B cell (primary cell): ENCODE measurements at regions not wholly inside any gene's neighbourhood (a gene's known extent, or its start where the extent isn't known, plus 50 kb on each side); places are given as distances from the start of the nearest gene placed in this dataset.

Source experiments
- ATAC-seq: fragments of 200-7000 bp; cut with Tn5 transposase; one replicate; pipeline ENCODE4 v1.10.0; 2021; ENCODE audit warnings: low read depth, mild to moderate bottlenecking, moderate number of reproducible peaks, moderate library complexity
- CTCF ChIA-PET: fragments of 350-600 bp; sonication (Branson Sonifier 250); formaldehyde crosslinking; loops from one replicate; lab custom pipeline; 2021; ENCODE audit warnings: antibody characterized with exemption, inconsistent platforms; lab: Charles Lee
- POLR2A ChIA-PET: fragments of 350-600 bp; sonication (Branson Sonifier 250); formaldehyde crosslinking; loops from one replicate; lab custom pipeline; 2021; ENCODE audit warnings: antibody characterized with exemption; lab: Charles Lee
- DNase-seq: peaks from one replicate; pipeline ENCODE4 v3.0.0; 2013
- H2AFZ ChIP-seq: 2 replicates; pipeline ENCODE4 v1.6.1; 2012; ENCODE audit warnings: mild to moderate bottlenecking, low read depth, low read length; ENCODE audit not compliant: insufficient read depth, poor library complexity, severe bottlenecking
- H3K27ac ChIP-seq, 2 donors: 1 replicate in 1 of 2; 2 replicates in 1 of 2; pipeline ENCODE4 v1.5.1; 2012 to 2013; ENCODE audit warnings: low read length in 2 of 2, mild to moderate bottlenecking in 2 of 2, moderate library complexity in 1 of 2
- H3K27me3 ChIP-seq, 4 experiments: fragments of 200-600 bp in 1 of 4; sonication (generic) in 1 of 4; replicated peaks in 1 of 4; 1 replicate in 2 of 4; 2 replicates in 2 of 4; pipeline versions ENCODE4 v1.6.1 to v1.7.0; 2013 to 2016; ENCODE audit warnings: low read length in 3 of 4, mild to moderate bottlenecking in 2 of 4, mixed read lengths in 1 of 4, moderate library complexity in 1 of 4; ENCODE audit not compliant: insufficient read depth in 4 of 4, control insufficient read depth in 3 of 4; ENCODE audit errors: control extremely low read depth in 1 of 4
- H3K36me3 ChIP-seq, 2 experiments: replicated peaks in 1 of 2; 1 replicate in 1 of 2; 2 replicates in 1 of 2; pipeline versions ENCODE4 v1.6.1 to v1.7.1; 2013; ENCODE audit warnings: low read length in 1 of 2; ENCODE audit not compliant: insufficient read depth in 2 of 2, control insufficient read depth in 1 of 2; ENCODE audit errors: control extremely low read depth in 1 of 2, extremely low read depth in 1 of 2
- H3K4me1 ChIP-seq, 2 donors: fragments of 200-600 bp in 1 of 2; sonication (generic) in 1 of 2; 1 replicate in 1 of 2; 2 replicates in 1 of 2; pipeline versions ENCODE4 v1.5.1 to v1.6.1; 2013 to 2017; ENCODE audit warnings: low read length in 2 of 2; ENCODE audit not compliant: control insufficient read depth in 2 of 2, insufficient read depth in 2 of 2
- H3K4me2 ChIP-seq: replicated peaks from 2 replicates; pipeline ENCODE3; 2012; ENCODE audit warnings: mild to moderate bottlenecking, low read depth, low read length; ENCODE audit not compliant: poor library complexity, severe bottlenecking
- H3K4me3 ChIP-seq, 5 experiments: fragments of 200-600 bp in 1 of 5; sonication (generic) in 1 of 5; 1 replicate in 3 of 5; 2 replicates in 2 of 5; pipeline versions ENCODE4 v1.5.1 to v1.7.0; 2011 to 2016; ENCODE audit warnings: low read length in 4 of 5, mild to moderate bottlenecking in 4 of 5, low read depth in 2 of 5, control low read depth in 1 of 5, moderate library complexity in 1 of 5; ENCODE audit not compliant: insufficient read depth in 1 of 5; ENCODE audit errors: control extremely low read depth in 1 of 5, extremely low read depth in 1 of 5
- H3K79me2 ChIP-seq: fragments of 200-600 bp; sonication (generic); one replicate; pipeline ENCODE4 v1.6.0; 2016; ENCODE audit warnings: low read length; ENCODE audit not compliant: control insufficient read depth, insufficient read depth
- H3K9ac ChIP-seq: fragments of 200-600 bp; sonication (generic); 2 replicates; pipeline ENCODE4 v1.6.1; 2017; ENCODE audit warnings: mild to moderate bottlenecking, low read length, moderate library complexity
- H3K9me3 ChIP-seq, 3 donors: one replicate each; pipeline versions ENCODE4 v1.6.1 to v1.7.1; 2013; ENCODE audit warnings: low read length in 2 of 3; ENCODE audit not compliant: control insufficient read depth in 2 of 3, insufficient read depth in 1 of 3; ENCODE audit errors: control extremely low read depth in 1 of 3
- H4K20me1 ChIP-seq: 2 replicates; pipeline ENCODE4 v1.6.0; 2012; ENCODE audit warnings: mild to moderate bottlenecking, low read length; ENCODE audit not compliant: insufficient read depth, control insufficient read depth, poor library complexity, severe bottlenecking
- H3K27ac Mint-ChIP-seq: one replicate; pipeline ENCODE4 v1.8.0; 2021; ENCODE audit warnings: mixed read lengths
- H3K27me3 Mint-ChIP-seq: one replicate; pipeline ENCODE4 v1.8.0; 2021; ENCODE audit warnings: mixed read lengths
- H3K4me1 Mint-ChIP-seq: one replicate; pipeline ENCODE4 v1.8.0; 2021; ENCODE audit warnings: mixed read lengths
- H3K4me3 Mint-ChIP-seq: one replicate; pipeline ENCODE4 v1.8.0; 2021; ENCODE audit warnings: mixed read lengths
- H3K9me3 Mint-ChIP-seq: one replicate; pipeline ENCODE4 v1.8.0; 2022; ENCODE audit warnings: mixed read lengths; ENCODE audit not compliant: insufficient read depth
- CTCF ChIP-seq: fragments of 200-600 bp; IDR thresholded peaks from one replicate; pipeline ENCODE4 v1.8.0; 2022; ENCODE audit warnings: antibody characterized with exemption, mild to moderate bottlenecking
- EZH2 ChIP-seq: IDR thresholded peaks from 2 replicates; pipeline ENCODE4 v1.6.1; 2012; ENCODE audit warnings: borderline replicate concordance, low read depth, mild to moderate bottlenecking, moderate library complexity, low read length; ENCODE audit not compliant: insufficient read depth, poor library complexity, severe bottlenecking
- WGBS: methylation state at CpG from one replicate; pipeline ENCODE4 v1.1.5; 2013; ENCODE audit warnings: missing lambda C conversion rate; ENCODE audit not compliant: insufficient coverage; 5-methylcytosine and 5-hydroxymethylcytosine counted together
- intact Hi-C: fragments of 100-400 bp; cut with micrococcal nuclease; formaldehyde crosslinking; loops from one replicate; pipeline ENCODE4 v1.10.0; 2022

GRCh38 chr15:70423267-70423666 lies 325.6 kb upstream of the TLE3 start:
- no peak overlapping the region for H2AFZ ChIP-seq
- TF ChIP-seq EZH2 (no peak), CTCF (no peak)
- H3K4me1 ChIP-seq = peaks cover 11 to 21% of the 10 kb centered on the region in 2 donors
- no peak for ATAC-seq
- peaks cover 2% of the 10 kb centered on the region for H3K9me3 Mint-ChIP-seq
- intact Hi-C loops = no loop called here
- H3K9ac ChIP-seq = no peak overlapping the region
- no peak for DNase-seq
- H3K27me3 ChIP-seq = peaks cover 0 to 7% (median 2%) of the 10 kb centered on the region in 4 experiments
- no peaks in the 10 kb centered on the region for H3K36me3 ChIP-seq
- peaks cover 15% of the 10 kb centered on the region for H3K27me3 Mint-ChIP-seq
- H3K79me2 ChIP-seq = no peaks in the 10 kb centered on the region
- H3K4me2 ChIP-seq = no peak overlapping the region
- no peak overlapping the region for H3K27ac ChIP-seq
- H4K20me1 ChIP-seq = no peaks in the 10 kb centered on the region
- H3K4me1 Mint-ChIP-seq = peaks cover 16% of the 10 kb centered on the region
- ChIA-PET POLR2A (no interaction called here), CTCF (no interaction called here)
- no peak overlapping the region for H3K4me3 ChIP-seq
- WGBS = 100% methylated on average over 1 of the region's 2 CpGs
- H3K27ac Mint-ChIP-seq = no peak overlapping the region
- H3K9me3 ChIP-seq = peaks cover 0 to 7% (median 4%) of the 10 kb centered on the region in 3 donors
- no peak overlapping the region for H3K4me3 Mint-ChIP-seq

- no peak overlapping the region for H3K9ac ChIP-seq
- DNase-seq (no peak), ATAC-seq (no peak)
- WGBS = 90% methylated on average over 3 of the region's 4 CpGs
- no peak overlapping the region for H3K27ac Mint-ChIP-seq
- H3K9me3 Mint-ChIP-seq = peaks cover 2% of the 10 kb centered on the region
- H2AFZ ChIP-seq = no peak overlapping the region
- H4K20me1 ChIP-seq = no peaks in the 10 kb centered on the region
- TF ChIP-seq EZH2 = no peak
- no peak for TF ChIP-seq CTCF
- peaks cover 11 to 14% of the 10 kb centered on the region in 2 donors for H3K4me1 ChIP-seq
- intact Hi-C loops = no loop called here
- CTCF ChIA-PET = no interaction called here
- H3K27me3 ChIP-seq = peaks cover 0 to 7% (median 2%) of the 10 kb centered on the region in 4 experiments
- H3K4me3 Mint-ChIP-seq = no peak overlapping the region
- POLR2A ChIA-PET = no interaction called here
- H3K79me2 ChIP-seq = no peaks in the 10 kb centered on the region
- H3K9me3 ChIP-seq = peaks cover 0 to 7% (median 2%) of the 10 kb centered on the region in 3 donors
- H3K4me3 ChIP-seq = no peak overlapping the region
- H3K36me3 ChIP-seq = no peaks in the 10 kb centered on the region
- H3K27me3 Mint-ChIP-seq = peaks cover 20% of the 10 kb centered on the region
- peaks cover 13% of the 10 kb centered on the region for H3K4me1 Mint-ChIP-seq
- no peak overlapping the region for H3K27ac ChIP-seq
- no peak overlapping the region for H3K4me2 ChIP-seq
Measured at GRCh38 chr15:70422342-70422741, 324.6 kb upstream of the TLE3 start.
